Suprapubic skin (tissue), 4 donors: ENCODE measurements at regions not wholly inside any gene's neighbourhood (a gene's known extent, or its start where the extent isn't known, plus 50 kb on each side); places are given as distances from the start of the nearest gene placed in this dataset.

Source experiments
- CTCF ChIP-seq, 2 donors: fragments of 200-600 bp in 1 of 2; fragments of 450-650 bp in 1 of 2; sonication (generic) in 1 of 2; IDR thresholded peaks; one replicate each; pipeline ENCODE4 v1.5.1; 2016 to 2019; ENCODE audit warnings: antibody characterized with exemption in 2 of 2, mild to moderate bottlenecking in 1 of 2, moderate library complexity in 1 of 2
- EP300 ChIP-seq: sonication (generic); formaldehyde crosslinking; IDR thresholded peaks from one replicate; pipeline ENCODE4 v1.6.1; 2017; ENCODE audit warnings: antibody characterized with exemption
- POLR2A ChIP-seq, 2 donors: fragments of 450-650 bp; IDR thresholded peaks; one replicate each; pipeline ENCODE4 v1.6.1; 2017; ENCODE audit warnings: antibody characterized with exemption in 2 of 2, mild to moderate bottlenecking in 2 of 2, moderate library complexity in 2 of 2
- POLR2AphosphoS5 ChIP-seq, 3 donors: sonication (generic); formaldehyde crosslinking; IDR thresholded peaks; one replicate each; pipeline ENCODE4 v1.6.1; 2017; ENCODE audit warnings: antibody characterized with exemption in 3 of 3

GRCh38 chr11:69394234-69394868 is 87.1 kb upstream of the LINC01488 start:
- TF ChIP-seq CTCF (IDR thresholded peaks at IDR 0.05), result no peak
- TF ChIP-seq EP300, result no peak
- no peak for TF ChIP-seq POLR2AphosphoS5 (IDR thresholded peaks at IDR 0.05)
- TF ChIP-seq POLR2A (IDR thresholded peaks at IDR 0.05), result no peak
